Activated T-helper 1 cell treated with Interleukin-2 at 50 U/mL for 16 hours (primary cell): ENCODE measurements at regions not wholly inside any gene's neighbourhood (a gene's known extent, or its start where the extent isn't known, plus 50 kb on each side); places are given as distances from the start of the nearest gene placed in this dataset.

ENCODE experiments used
- DNase-seq: peaks from one replicate; pipeline ENCODE4 v3.0.0-alpha.2; 2020; ENCODE audit warnings: low read depth

DNA sequence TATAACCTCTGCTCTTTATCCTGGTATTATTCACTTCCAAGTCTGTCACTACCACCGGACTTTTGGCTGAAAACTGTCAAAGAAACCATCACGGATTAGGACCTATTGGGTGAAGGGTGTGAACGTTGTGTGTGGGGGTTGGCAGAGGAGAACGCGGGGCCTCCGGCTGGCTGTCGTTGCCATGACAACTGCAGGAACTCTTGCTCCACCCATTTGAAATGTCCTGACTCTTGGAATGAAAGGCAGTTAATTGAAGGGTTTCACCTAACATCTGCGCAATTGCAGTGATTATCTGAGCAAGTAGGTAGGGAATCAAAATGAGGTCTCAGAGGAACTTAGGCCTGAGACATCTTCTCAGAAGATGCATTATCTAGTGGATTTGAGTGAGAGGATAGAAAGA is 60.9 kb upstream of the CLMP start:
- no peak for DNase-seq

DNA sequence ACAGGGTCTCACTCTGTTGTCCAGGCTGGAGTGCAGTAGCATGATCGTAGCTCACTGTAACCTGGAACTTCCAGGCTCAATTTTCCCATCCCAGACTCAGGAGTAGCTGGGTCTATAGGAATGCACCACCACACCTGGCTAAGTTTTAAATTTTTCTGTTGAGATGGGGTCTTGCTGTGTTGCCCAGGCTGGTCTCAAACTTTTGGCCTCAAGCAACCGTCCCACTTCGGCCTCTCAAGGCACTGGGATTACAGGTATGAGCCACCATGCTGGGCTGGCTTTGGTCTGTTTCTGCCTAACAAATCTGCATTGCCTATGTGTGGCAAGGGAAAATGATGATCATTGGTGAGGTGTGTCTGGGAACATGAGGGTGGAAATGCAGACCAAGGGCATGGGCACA is 59.3 kb upstream of the CLMP start:
- DNase-seq: no peak

- DNase-seq: no peak
Observed at GRCh38 chr11:123253911-123254310, 58.9 kb upstream of the CLMP start.

DNA sequence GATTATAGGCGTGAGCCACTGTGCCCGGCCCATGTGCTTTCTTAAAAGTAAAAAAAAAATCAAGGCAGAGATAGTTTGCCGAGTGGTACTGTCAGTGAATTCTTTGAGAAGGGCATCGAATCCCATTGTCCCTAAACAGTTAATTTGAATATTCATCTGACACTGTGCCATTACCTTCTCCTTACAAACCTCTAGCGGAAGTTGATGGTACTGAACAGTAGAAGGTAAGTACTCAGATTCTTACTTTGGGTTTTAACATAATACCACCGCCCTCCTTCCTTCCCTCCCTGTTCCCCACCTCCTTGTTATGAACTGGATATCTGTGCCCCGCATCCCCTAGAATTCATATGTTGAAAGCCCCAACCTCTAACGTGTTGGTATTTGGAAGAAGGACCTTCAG is 58.2 kb upstream of the CLMP start:
- DNase-seq: no peak

- DNase-seq: no peak
Observed at GRCh38 chr11:123251657-123252344, 56.8 kb upstream of the CLMP start.

DNA sequence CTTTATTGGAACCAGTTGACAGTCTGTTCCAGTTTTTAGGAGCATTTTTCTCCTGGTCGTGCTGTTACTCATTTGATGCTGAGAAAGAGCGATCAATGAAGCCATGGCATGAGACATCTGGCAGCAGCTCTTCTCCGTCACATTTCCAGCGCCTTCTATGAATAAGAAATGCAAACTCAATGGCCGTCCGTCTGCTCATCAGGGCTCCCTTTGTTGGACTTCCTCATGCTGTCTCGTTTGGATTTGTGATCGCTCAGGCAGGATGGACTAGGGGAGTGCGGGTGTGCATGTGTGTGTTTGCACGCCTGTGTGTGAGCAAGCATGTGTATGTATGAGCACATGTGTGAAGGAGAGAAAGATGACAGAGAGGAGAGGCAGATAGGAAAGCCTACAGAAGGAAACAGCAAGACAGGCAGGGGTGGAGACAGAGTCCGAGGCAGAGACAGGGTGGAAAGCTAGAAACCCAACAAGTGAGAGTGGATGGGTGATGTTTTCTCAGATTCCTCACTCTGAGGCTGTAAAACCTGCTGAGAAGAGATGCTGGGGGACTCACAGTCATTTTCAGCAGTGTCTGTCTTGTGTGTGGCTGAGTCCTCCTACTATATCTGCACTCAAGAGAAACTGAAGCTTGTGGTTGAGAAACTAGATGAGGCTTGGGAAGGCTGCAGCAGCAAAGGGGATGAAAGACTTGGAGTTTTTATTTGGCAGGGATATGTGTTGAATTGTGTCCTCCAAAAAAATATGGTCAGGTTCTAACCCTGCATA is 56.0 kb upstream of the CLMP start:
- no peak for DNase-seq

DNA sequence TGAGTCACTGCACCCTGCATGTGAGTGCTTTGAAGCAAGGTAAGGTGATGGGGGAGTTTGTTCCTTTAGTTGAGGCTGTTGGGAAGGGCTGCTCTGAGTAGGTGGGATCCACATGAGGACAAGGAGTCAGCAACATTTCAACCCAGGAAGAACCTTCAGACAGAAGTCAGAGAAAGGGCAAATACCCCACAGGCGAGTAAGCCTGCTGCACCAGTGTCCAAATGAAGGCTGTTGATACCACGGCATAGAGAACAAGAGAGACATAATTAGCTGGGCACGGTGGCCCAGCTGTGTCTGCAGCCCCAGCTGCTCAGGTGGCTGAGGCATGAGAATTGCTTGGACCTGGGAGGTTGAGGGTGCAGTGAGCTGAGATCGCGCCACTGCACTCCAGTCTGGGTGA is 54.3 kb upstream of the CLMP start:
- no peak for DNase-seq

- DNase-seq: no peak
Observed at GRCh38 chr11:123247813-123248379, 52.8 kb upstream of the CLMP start.

GRCh38 chr11:123247496-123247799 is 52.4 kb upstream of the CLMP start:
- DNase-seq: no peak

- peak; percentile 64 for DNase-seq
Observed at GRCh38 chr11:123246749-123247495, 51.9 kb upstream of the CLMP start.

- no peak for DNase-seq
Observed at GRCh38 chr11:123245567-123245966, 50.5 kb upstream of the CLMP start.
